Endothelial cell of umbilical vein (primary cell): ENCODE measurements at regions not wholly inside any gene's neighbourhood (a gene's known extent, or its start where the extent isn't known, plus 50 kb on each side); places are given as distances from the start of the nearest gene placed in this dataset.

Experiments used
- BruUV-seq: library from RNA; stranded (reverse); fragments of 400-500 nt; replicated peaks from 2 replicates; lab custom pipeline; 2021; lab: Mats Ljungman, UMichigan
- CTCF ChIA-PET: fragments of 300-600, 350-600 bp; sonication (Branson Sonifier 250); formaldehyde crosslinking; loops from one replicate; lab custom pipeline; 2021; ENCODE audit warnings: antibody characterized with exemption, inconsistent platforms; lab: Charles Lee
- POLR2A ChIA-PET: fragments of 300-600, 350-600 bp; sonication (Branson Sonifier 250); formaldehyde crosslinking; loops from one replicate; lab custom pipeline; 2021; ENCODE audit warnings: antibody characterized with exemption, inconsistent platforms; lab: Charles Lee
- DNase-seq: peaks from one replicate; pipeline ENCODE4 v3.0.0-alpha.2; 2011; ENCODE audit warnings: low read depth, low spot score
- FAIRE-seq: peaks from 2 replicates; lab custom pipeline; 2011; peaks lifted over from hg19 to GRCh38; lab: Jason Lieb, UNC
- H2AFZ ChIP-seq: 2 replicates; pipeline ENCODE4 v1.6.0; 2012; ENCODE audit warnings: low read depth, low read length, control low read depth, inconsistent platforms
- H3K27ac ChIP-seq: 2 replicates; pipeline ENCODE4 v1.5.1; 2011; ENCODE audit warnings: low read depth, mild to moderate bottlenecking, control low read depth, low read length, moderate library complexity; ENCODE audit not compliant: insufficient read depth
- H3K27me3 ChIP-seq, 2 experiments: 2 replicates each; pipeline versions ENCODE4 v1.6.0 to v1.6.1; 2011; ENCODE audit warnings: low read length in 2 of 2, mixed read lengths in 1 of 2; ENCODE audit not compliant: control insufficient read depth in 2 of 2, insufficient read depth in 2 of 2
- H3K36me3 ChIP-seq, 2 experiments: 2 replicates in 1 of 2; 3 replicates in 1 of 2; pipeline ENCODE4 v1.5.1; 2011; ENCODE audit warnings: low read length in 2 of 2, mild to moderate bottlenecking in 1 of 2, moderate library complexity in 1 of 2; ENCODE audit not compliant: control insufficient read depth in 2 of 2, insufficient read depth in 2 of 2; ENCODE audit errors: extremely low read depth in 1 of 2
- H3K4me1 ChIP-seq: 3 replicates; pipeline ENCODE4 v1.5.1; 2011; ENCODE audit warnings: mild to moderate bottlenecking, low read length; ENCODE audit not compliant: control insufficient read depth, insufficient read depth; ENCODE audit errors: extremely low read depth
- H3K4me2 ChIP-seq: 2 replicates; pipeline ENCODE4 v1.6.1; 2011; ENCODE audit warnings: low read length, control low read depth, mixed read lengths; ENCODE audit not compliant: insufficient read depth
- H3K4me3 ChIP-seq, 3 experiments: fragments of 200-600 bp in 1 of 3; sonication (generic), shearing (Covaris generic) in 1 of 3; replicated peaks in 1 of 3; 2 replicates each; pipeline ENCODE4 v1.5.1; 2011 to 2016; ENCODE audit warnings: control low read depth in 3 of 3, low read length in 3 of 3, mild to moderate bottlenecking in 2 of 3, inconsistent platforms in 1 of 3, low read depth in 1 of 3, moderate library complexity in 1 of 3; ENCODE audit not compliant: insufficient read depth in 1 of 3
- H3K79me2 ChIP-seq: 2 replicates; pipeline ENCODE4 v1.6.0; 2012; ENCODE audit warnings: low read length, inconsistent platforms; ENCODE audit not compliant: control insufficient read depth, insufficient read depth
- H3K9ac ChIP-seq: replicated peaks from 2 replicates; pipeline ENCODE3; 2011; ENCODE audit warnings: low read length, control low read depth; ENCODE audit not compliant: insufficient read depth; ENCODE audit errors: extremely low read depth
- H3K9me1 ChIP-seq: replicated peaks from 3 replicates; pipeline ENCODE4 v1.6.0; 2011; ENCODE audit warnings: mild to moderate bottlenecking, low read length; ENCODE audit not compliant: control insufficient read depth, insufficient read depth; ENCODE audit errors: extremely low read depth
- H3K9me3 ChIP-seq: replicated peaks from 2 replicates; pipeline ENCODE4 v1.5.1; 2012; ENCODE audit warnings: low read length, inconsistent platforms; ENCODE audit not compliant: control insufficient read depth, insufficient read depth
- H4K20me1 ChIP-seq: replicated peaks from 2 replicates; pipeline ENCODE3; 2011; ENCODE audit warnings: mild to moderate bottlenecking, low read length; ENCODE audit not compliant: control insufficient read depth, insufficient read depth; ENCODE audit errors: extremely low read depth
- CTCF ChIP-seq, 2 donors: IDR thresholded peaks; 1 replicate in 1 of 2; 2 replicates in 1 of 2; pipeline ENCODE4 v1.5.1; 2011; ENCODE audit warnings: low read length in 2 of 2, mild to moderate bottlenecking in 2 of 2, moderate library complexity in 2 of 2, control low read depth in 1 of 2, inconsistent platforms in 1 of 2, low read depth in 1 of 2; ENCODE audit not compliant: insufficient read depth in 1 of 2; ENCODE audit errors: extremely low read depth in 1 of 2
- EZH2 ChIP-seq: IDR thresholded peaks from 2 replicates; pipeline ENCODE4 v1.6.1; 2012; ENCODE audit warnings: borderline replicate concordance, low read depth, mild to moderate bottlenecking, moderate library complexity, low read length, inconsistent platforms; ENCODE audit not compliant: severe bottlenecking
- FOS ChIP-seq: IDR thresholded peaks from 2 replicates; pipeline ENCODE4 v1.6.1; 2011; ENCODE audit warnings: mild to moderate bottlenecking, low read length, moderate library complexity, borderline replicate concordance; ENCODE audit not compliant: insufficient read depth
- GATA2 ChIP-seq: IDR thresholded peaks from 2 replicates; pipeline ENCODE4 v1.7.0; 2011; ENCODE audit warnings: low read depth, mild to moderate bottlenecking, moderate library complexity, mixed read lengths, low read length; ENCODE audit not compliant: insufficient read length, insufficient read depth
- JUN ChIP-seq: IDR thresholded peaks from 2 replicates; pipeline ENCODE4 v1.6.1; 2011; ENCODE audit warnings: borderline replicate concordance, low read depth; ENCODE audit not compliant: insufficient read length, insufficient read depth
- MAX ChIP-seq: IDR thresholded peaks from 2 replicates; pipeline ENCODE4 v1.6.1; 2011; ENCODE audit not compliant: insufficient read depth, insufficient read length
- MYC ChIP-seq: IDR thresholded peaks from one replicate; pipeline ENCODE4 v1.6.1; 2011; ENCODE audit warnings: mild to moderate bottlenecking, low read depth, low read length
- POLR2A ChIP-seq: IDR thresholded peaks from 2 replicates; pipeline ENCODE4 v1.6.1; 2012; ENCODE audit warnings: low read depth, mild to moderate bottlenecking, control low read depth, low read length
- POLR2AphosphoS5 ChIP-seq: IDR thresholded peaks from 2 replicates; pipeline ENCODE4 v1.6.1; 2012; ENCODE audit warnings: low read depth, mild to moderate bottlenecking, control low read depth, low read length, moderate library complexity; ENCODE audit not compliant: insufficient read depth
- dilution Hi-C: fragments of 300-500 bp; cut with MboI; formaldehyde crosslinking; loops from one replicate; pipeline ENCODE4 v1.15.0; 2019; ENCODE audit warnings: low sequenced_read_pairs; ENCODE audit not compliant: extremely low pct_ligation_motif_present
- intact Hi-C: fragments of 100-400 bp; cut with micrococcal nuclease; formaldehyde crosslinking; loops from one replicate; pipeline ENCODE4 v1.10.0; 2022

- DNase-seq: no peak
- BruUV-seq: no TSS peak
- no peak for TF ChIP-seq POLR2A
- TF ChIP-seq EZH2: no peak
- no peak for TF ChIP-seq MAX
- TF ChIP-seq CTCF (IDR thresholded peaks at IDR 0.05; ENCODE audit: extremely low read depth in 1 of 2, insufficient read depth in 1 of 2, low read depth in 1 of 2, low read length in 2 of 2): no peak
- no peak for TF ChIP-seq GATA2
- no peak for TF ChIP-seq JUN
- TF ChIP-seq POLR2AphosphoS5: no peak
- TF ChIP-seq MYC: no peak
- no peak for TF ChIP-seq FOS
- H3K9ac ChIP-seq: no peak overlapping the region
- no peak overlapping the region for H2AFZ ChIP-seq
- no peaks in the 10 kb centered on the region for H4K20me1 ChIP-seq
- intact Hi-C loops (loop anchor here (5.0 kb wide), 1 partner anchor 1276 kb away; the partner anchor contains the start of gene ZPBP), dilution Hi-C loops (no loop called here)
- FAIRE-seq: no peak
- no peaks in the 10 kb centered on the region for H3K79me2 ChIP-seq
- no peaks in the 10 kb centered on the region for H3K27me3 ChIP-seq
- CTCF ChIA-PET: interaction anchor here (0.9 to 5.9 kb wide), 3 partner anchors 24 to 1276 kb away, joined by 3 to 140 read pairs (median 12); partner anchors contain the start of gene ZPBP
- H3K27ac ChIP-seq: no peak overlapping the region
- H3K36me3 ChIP-seq: no peaks in the 10 kb centered on the region
- H3K9me1 ChIP-seq: no peaks in the 10 kb centered on the region
- POLR2A ChIA-PET: no interaction called here
- no peak overlapping the region for H3K4me3 ChIP-seq
- H3K4me1 ChIP-seq: no peaks in the 10 kb centered on the region
- H3K9me3 ChIP-seq: no peaks in the 10 kb centered on the region
- H3K4me2 ChIP-seq: no peak overlapping the region
Measured at GRCh38 chr7:51368334-51368733, 51.7 kb upstream of the COBL start.
